HEK293T (cell line): ENCODE measurements at regions not wholly inside any gene's neighbourhood (a gene's known extent, or its start where the extent isn't known, plus 50 kb on each side); places are given as distances from the start of the nearest gene placed in this dataset.

Experiments
- CTCF ChIA-PET: fragments of 350-600 bp; formaldehyde crosslinking; extraction: SDS; loops from one replicate; lab custom pipeline; 2021; ENCODE audit warnings: antibody characterized with exemption, inconsistent platforms; lab: Yijun Ruan, JAX
- POLR2A ChIA-PET: fragments of 350-600 bp; formaldehyde crosslinking; extraction: SDS; loops from one replicate; lab custom pipeline; 2020; ENCODE audit warnings: antibody characterized with exemption, inconsistent platforms; lab: Yijun Ruan, JAX
- DNase-seq: peaks from one replicate; pipeline ENCODE4 v3.0.0; 2012; ENCODE audit warnings: mixed read lengths; ENCODE audit errors: extremely low spot score
- ARNT ChIP-seq: fragments of 450-650 bp; IDR thresholded peaks from 2 replicates; pipeline ENCODE4 v1.6.1; 2017; ENCODE audit warnings: mild to moderate bottlenecking
- BHLHE40 ChIP-seq: fragments of 450-650 bp; IDR thresholded peaks from 2 replicates; pipeline ENCODE4 v1.6.1; 2016; ENCODE audit warnings: mild to moderate bottlenecking, moderate library complexity, borderline replicate concordance
- CTBP1 ChIP-seq: fragments of 450-650 bp; IDR thresholded peaks from 2 replicates; pipeline ENCODE4 v1.6.1; 2016; ENCODE audit warnings: borderline replicate concordance
- ELF4 ChIP-seq: fragments of 450-650 bp; IDR thresholded peaks from 2 replicates; pipeline ENCODE4 v1.6.1; 2017; ENCODE audit warnings: antibody characterized with exemption
- FOXA1 ChIP-seq: fragments of 450-650 bp; IDR thresholded peaks from 2 replicates; pipeline ENCODE4 v1.6.1; 2016; ENCODE audit warnings: mild to moderate bottlenecking
- FOXK2 ChIP-seq: fragments of 450-650 bp; IDR thresholded peaks from 2 replicates; pipeline ENCODE4 v1.6.1; 2016; ENCODE audit warnings: mild to moderate bottlenecking
- FOXM1 ChIP-seq: fragments of 450-650 bp; IDR thresholded peaks from 2 replicates; pipeline ENCODE4 v1.6.1; 2017; ENCODE audit warnings: mild to moderate bottlenecking, borderline replicate concordance
- HDGF ChIP-seq: fragments of 450-650 bp; IDR thresholded peaks from 2 replicates; pipeline ENCODE4 v1.6.1; 2017; ENCODE audit warnings: antibody characterized with exemption, borderline replicate concordance
- L3MBTL2 ChIP-seq: fragments of 450-650 bp; conservative IDR thresholded peaks from 2 replicates; pipeline ENCODE4 v1.6.1; 2016; ENCODE audit warnings: mild to moderate bottlenecking
- LEF1 ChIP-seq: fragments of 450-650 bp; IDR thresholded peaks from 2 replicates; pipeline ENCODE4 v1.6.1; 2017; ENCODE audit warnings: mild to moderate bottlenecking, borderline replicate concordance
- NFRKB ChIP-seq: fragments of 450-650 bp; IDR thresholded peaks from 2 replicates; pipeline ENCODE4 v1.6.1; 2016; ENCODE audit warnings: mild to moderate bottlenecking, moderate library complexity
- SP1 ChIP-seq: fragments of 450-650 bp; IDR thresholded peaks from 2 replicates; pipeline ENCODE4 v1.6.1; 2017
- SUZ12 ChIP-seq: fragments of 450-650 bp; IDR thresholded peaks from 2 replicates; pipeline ENCODE4 v1.6.1; 2016; ENCODE audit warnings: mild to moderate bottlenecking
- TARDBP ChIP-seq: fragments of 450-650 bp; IDR thresholded peaks from 2 replicates; pipeline ENCODE4 v1.6.1; 2016
- ZNF384 ChIP-seq: fragments of 450-650 bp; IDR thresholded peaks from 2 replicates; pipeline ENCODE4 v1.6.1; 2016
- TF ChIP-seq, protein P1 (sequence below): fragments of 450-650 bp; IDR thresholded peaks from 2 replicates; pipeline ENCODE4 v1.6.1; 2016

GRCh38 chr5:89901983-89902382 lies 507.6 kb downstream of the CETN3 start:
- TF ChIP-seq, protein P1, sequence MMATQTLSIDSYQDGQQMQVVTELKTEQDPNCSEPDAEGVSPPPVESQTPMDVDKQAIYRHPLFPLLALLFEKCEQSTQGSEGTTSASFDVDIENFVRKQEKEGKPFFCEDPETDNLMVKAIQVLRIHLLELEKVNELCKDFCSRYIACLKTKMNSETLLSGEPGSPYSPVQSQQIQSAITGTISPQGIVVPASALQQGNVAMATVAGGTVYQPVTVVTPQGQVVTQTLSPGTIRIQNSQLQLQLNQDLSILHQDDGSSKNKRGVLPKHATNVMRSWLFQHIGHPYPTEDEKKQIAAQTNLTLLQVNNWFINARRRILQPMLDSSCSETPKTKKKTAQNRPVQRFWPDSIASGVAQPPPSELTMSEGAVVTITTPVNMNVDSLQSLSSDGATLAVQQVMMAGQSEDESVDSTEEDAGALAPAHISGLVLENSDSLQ, result no peak
- no peak for TF ChIP-seq NFRKB
- TF ChIP-seq TARDBP, result no peak
- TF ChIP-seq ZNF384, result no peak
- no peak for TF ChIP-seq BHLHE40
- TF ChIP-seq FOXA1, result no peak
- TF ChIP-seq ARNT, result no peak
- TF ChIP-seq L3MBTL2, result no peak
- TF ChIP-seq FOXM1, result no peak
- TF ChIP-seq SUZ12, result no peak
- no peak for TF ChIP-seq FOXK2
- no peak for TF ChIP-seq LEF1
- TF ChIP-seq ELF4, result no peak
- TF ChIP-seq SP1, result no peak
- no peak for TF ChIP-seq HDGF

DNA sequence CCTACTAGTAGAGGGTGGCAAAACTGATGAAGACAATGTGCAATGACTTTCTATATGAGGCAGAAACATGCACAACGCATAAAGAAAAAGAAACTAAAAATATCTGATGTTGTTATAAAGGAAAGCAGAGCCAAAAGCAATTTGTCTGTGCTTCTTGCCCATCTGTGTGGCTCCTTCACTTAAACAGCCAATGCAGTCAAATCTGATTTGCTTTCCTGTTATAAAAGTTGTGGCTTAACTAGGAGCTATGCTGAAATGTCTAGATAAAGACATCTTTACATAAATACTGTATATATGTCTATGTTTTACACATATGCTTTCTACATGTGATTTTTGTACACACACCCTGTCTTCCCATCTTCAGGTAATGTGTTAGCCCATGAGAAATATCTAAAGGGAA lies 508.2 kb downstream of the CETN3 start:
- POLR2A ChIA-PET, result no interaction called here
- TF ChIP-seq ZNF384 (no peak), NFRKB (no peak), HDGF (no peak), FOXM1 (no peak), SUZ12 (no peak), FOXA1 (no peak), TARDBP (no peak), FOXK2 (no peak), ARNT (no peak), ELF4 (no peak), L3MBTL2 (no peak)
- DNase-seq, result no peak
- CTCF ChIA-PET, result no interaction called here

More at GRCh38 chr5:89901983-89902382, 507.6 kb downstream of the CETN3 start:
- CTCF ChIA-PET, result no interaction called here
- DNase-seq, result no peak
- POLR2A ChIA-PET, result no interaction called here

- no peak for DNase-seq
- ChIA-PET POLR2A (no interaction called here), CTCF (no interaction called here)
- TF ChIP-seq ARNT (no peak), NFRKB (no peak), HDGF (no peak), FOXA1 (no peak), FOXM1 (no peak), L3MBTL2 (no peak), SUZ12 (no peak), CTBP1 (no peak)
- TF ChIP-seq, protein P1, result no peak
These were observed 509.2 kb downstream of the CETN3 start for GRCh38 chr5:89900346-89900745.

DNA sequence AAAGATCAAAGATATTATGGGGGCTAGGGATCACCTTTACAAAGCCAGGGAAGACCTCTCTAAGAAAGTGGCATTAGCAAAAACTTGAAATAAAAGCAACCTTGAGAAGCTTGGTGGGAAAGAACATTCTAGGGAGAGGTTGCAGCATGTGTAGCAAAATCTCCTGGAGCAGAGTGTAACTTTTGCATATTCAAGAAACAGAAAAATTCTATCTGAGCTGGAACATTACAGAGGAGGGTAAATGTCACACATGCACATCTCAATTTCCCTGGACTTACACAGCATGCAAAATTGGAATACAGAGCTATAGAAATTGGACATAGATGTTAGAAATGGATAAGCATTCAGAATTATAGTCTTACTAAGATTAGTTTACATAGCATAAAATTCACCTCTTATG lies 510.0 kb downstream of the CETN3 start:
- DNase-seq, result no peak
- CTCF ChIA-PET, result no interaction called here
- POLR2A ChIA-PET, result no interaction called here
- TF ChIP-seq ELF4 (no peak), SP1 (no peak), NFRKB (no peak)

GRCh38 chr5:89893546-89893945 lies 516.0 kb downstream of the CETN3 start:
- TF ChIP-seq L3MBTL2 (no peak), HDGF (no peak), NFRKB (no peak), FOXM1 (no peak)
- TF ChIP-seq, protein P1, result no peak
- no peak for DNase-seq
- POLR2A ChIA-PET, result no interaction called here
- CTCF ChIA-PET, result no interaction called here

DNA sequence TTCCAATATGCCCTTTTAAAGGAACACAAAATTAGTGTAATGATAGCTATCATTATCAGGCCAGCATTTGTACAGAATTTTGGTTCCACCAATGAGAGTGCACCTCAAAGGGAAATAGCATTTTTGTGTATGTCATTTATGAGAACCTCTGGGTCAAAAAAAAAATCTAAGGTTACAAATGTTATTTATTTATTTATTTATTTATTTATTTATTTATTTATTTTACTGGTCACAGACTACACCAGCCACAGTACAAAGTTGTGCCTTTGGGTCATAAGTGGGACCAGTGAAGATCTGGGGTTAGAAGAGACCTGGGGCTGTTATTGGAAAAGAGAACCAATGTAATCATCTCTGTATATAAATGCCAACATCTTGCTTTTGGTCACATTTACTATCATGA lies 523.9 kb downstream of the CETN3 start:
- no peak for DNase-seq
- ChIA-PET POLR2A (no interaction called here), CTCF (no interaction called here)
- TF ChIP-seq, protein P1, result no peak
- TF ChIP-seq SUZ12 (no peak), FOXM1 (no peak), HDGF (no peak), FOXA1 (no peak), CTBP1 (no peak), TARDBP (no peak), L3MBTL2 (no peak), ELF4 (no peak), ARNT (no peak), FOXK2 (no peak), SP1 (no peak), NFRKB (no peak), LEF1 (no peak)

- ChIA-PET POLR2A (no interaction called here), CTCF (interaction anchor here (0.5 kb wide), 1 partner anchor 123 kb away, joined by 3 read pairs; no protein-coding TSS in a partner anchor)
These were observed 525.6 kb downstream of the CETN3 start for GRCh38 chr5:89883967-89884366.

More at GRCh38 chr5:89883967-89884366, 525.6 kb downstream of the CETN3 start:
- TF ChIP-seq HDGF, result no peak
- TF ChIP-seq, protein P1, result no peak
- TF ChIP-seq LEF1, result no peak
- no peak for DNase-seq
